HG03571 (cell line): ENCODE measurements at regions not wholly inside any gene's neighbourhood (a gene's known extent, or its start where the extent isn't known, plus 50 kb on each side); places are given as distances from the start of the nearest gene placed in this dataset.
"Not testable (repeated sequence)": the region's sequence is repeated elsewhere in the genome, so short reads cannot be mapped to it uniquely, and the experiment has no call there.

Source experiments
- ATAC-seq: cut with Tn5 transposase; IDR thresholded peaks from one replicate; pipeline ENCODE4 v1.9.1; 2021; ENCODE audit not compliant: unreplicated experiment

- ATAC-seq: no peak
These were observed 436.6 kb downstream of the MRPL39 start for GRCh38 chr21:25170681-25171080.

GRCh38 chr21:25169370-25169769, 437.9 kb downstream of the MRPL39 start:
- ATAC-seq: no peak

- not testable (repeated sequence) for ATAC-seq
These were observed 440.4 kb downstream of the MRPL39 start for GRCh38 chr21:25166904-25167303.

GRCh38 chr21:25161571-25161970, 445.7 kb downstream of the MRPL39 start:
- no peak for ATAC-seq

GRCh38 chr21:25155020-25155419, 452.3 kb downstream of the MRPL39 start:
- ATAC-seq: not testable (repeated sequence)

- no peak for ATAC-seq
These were observed 458.3 kb downstream of the MRPL39 start for GRCh38 chr21:25149022-25149421.

- ATAC-seq: no peak
These were observed 467.9 kb downstream of the MRPL39 start for GRCh38 chr21:25139414-25139813.

- no peak for ATAC-seq
These were observed 473.3 kb downstream of the MRPL39 start for GRCh38 chr21:25133939-25134338.

GRCh38 chr21:25127811-25128210, 479.5 kb downstream of the MRPL39 start:
- ATAC-seq: no peak

- ATAC-seq: no peak
These were observed 480.3 kb downstream of the MRPL39 start for GRCh38 chr21:25127007-25127406.

- no peak for ATAC-seq
These were observed 480.7 kb downstream of the MRPL39 start for GRCh38 chr21:25126564-25126963.

GRCh38 chr21:25118648-25119047, 488.6 kb downstream of the MRPL39 start:
- ATAC-seq: no peak

GRCh38 chr21:25115021-25115420, 492.3 kb downstream of the MRPL39 start:
- ATAC-seq: no peak

GRCh38 chr21:25107708-25108107, 499.6 kb downstream of the MRPL39 start:
- no peak for ATAC-seq

- no peak for ATAC-seq
These were observed 503.6 kb downstream of the MRPL39 start for GRCh38 chr21:25103500-25104207.

GRCh38 chr21:25097648-25098047, 509.6 kb downstream of the MRPL39 start:
- ATAC-seq: no peak

- no peak for ATAC-seq
These were observed 512.6 kb downstream of the MRPL39 start for GRCh38 chr21:25094695-25095094.

- no peak for ATAC-seq
These were observed 514.8 kb downstream of the MRPL39 start for GRCh38 chr21:25092441-25093011.

- ATAC-seq: no peak
These were observed 526.2 kb downstream of the MRPL39 start for GRCh38 chr21:25081096-25081495.

GRCh38 chr21:25080661-25081060, 526.6 kb downstream of the MRPL39 start:
- no peak for ATAC-seq

GRCh38 chr21:25080141-25080540, 527.1 kb downstream of the MRPL39 start:
- no peak for ATAC-seq

GRCh38 chr21:25079053-25079452, 528.2 kb downstream of the MRPL39 start:
- no peak for ATAC-seq

GRCh38 chr21:25062061-25062460, 545.2 kb downstream of the MRPL39 start:
- no peak for ATAC-seq
